Astrocyte (in vitro differentiated cells and primary cell): ENCODE measurements at regions not wholly inside any gene's neighbourhood (a gene's known extent, or its start where the extent isn't known, plus 50 kb on each side); places are given as distances from the start of the nearest gene placed in this dataset.

Experiments used
- DNase-seq: peaks from one replicate; pipeline ENCODE4 v3.0.0-alpha.2; 2010; ENCODE audit warnings: low read depth
- FAIRE-seq: peaks from 2 replicates; lab custom pipeline; 2011; peaks lifted over from hg19 to GRCh38; lab: Jason Lieb, UNC
- H2AFZ ChIP-seq: 2 replicates; pipeline ENCODE4 v1.6.0; 2012; ENCODE audit warnings: low read depth, low read length, inconsistent platforms
- H3K27ac ChIP-seq: 2 replicates; pipeline ENCODE4 v1.5.1; 2011; ENCODE audit warnings: low read depth, low read length, inconsistent platforms
- H3K27me3 ChIP-seq: 2 replicates; pipeline ENCODE4 v1.6.0; 2011; ENCODE audit warnings: low read length, inconsistent platforms; ENCODE audit not compliant: insufficient read depth
- H3K36me3 ChIP-seq: 2 replicates; pipeline ENCODE4 v1.5.1; 2011; ENCODE audit warnings: low read length, inconsistent platforms; ENCODE audit not compliant: insufficient read depth
- H3K4me1 ChIP-seq: 2 replicates; pipeline ENCODE4 v1.5.1; 2011; ENCODE audit warnings: low read length, inconsistent platforms; ENCODE audit not compliant: insufficient read depth
- H3K4me2 ChIP-seq: 2 replicates; pipeline ENCODE4 v1.6.0; 2012; ENCODE audit warnings: low read length, inconsistent platforms
- H3K4me3 ChIP-seq: 2 replicates; pipeline ENCODE4 v1.5.1; 2011; ENCODE audit warnings: low read depth, mild to moderate bottlenecking, low read length, inconsistent platforms; ENCODE audit not compliant: insufficient read depth
- H3K79me2 ChIP-seq: 2 replicates; pipeline ENCODE4 v1.6.0; 2012; ENCODE audit warnings: mild to moderate bottlenecking, low read length, inconsistent platforms; ENCODE audit not compliant: insufficient read depth
- H3K9ac ChIP-seq: 2 replicates; pipeline ENCODE4 v1.6.0; 2012; ENCODE audit warnings: mild to moderate bottlenecking, low read length, inconsistent platforms
- H3K9me3 ChIP-seq: 2 replicates; pipeline ENCODE4 v1.5.1; 2012; ENCODE audit warnings: low read depth, mild to moderate bottlenecking, low read length, inconsistent platforms; ENCODE audit not compliant: insufficient read depth
- H4K20me1 ChIP-seq: 2 replicates; pipeline ENCODE4 v1.6.0; 2012; ENCODE audit warnings: low read length, inconsistent platforms; ENCODE audit not compliant: insufficient read depth
- H3K27ac Mint-ChIP-seq: one replicate; pipeline ENCODE4 v1.8.0; 2021; ENCODE audit warnings: mild to moderate bottlenecking, mixed read lengths; ENCODE audit not compliant: unreplicated experiment
- H3K27me3 Mint-ChIP-seq: one replicate; pipeline ENCODE4 v1.8.0; 2021; ENCODE audit warnings: low read depth, mixed read lengths; ENCODE audit not compliant: unreplicated experiment
- H3K36me3 Mint-ChIP-seq: one replicate; pipeline ENCODE4 v1.8.0; 2021; ENCODE audit warnings: low read depth, mixed read lengths; ENCODE audit not compliant: unreplicated experiment
- H3K4me1 Mint-ChIP-seq: one replicate; pipeline ENCODE4 v1.8.0; 2021; ENCODE audit warnings: low read depth, mixed read lengths; ENCODE audit not compliant: unreplicated experiment
- H3K4me3 Mint-ChIP-seq: one replicate; pipeline ENCODE4 v1.8.0; 2021; ENCODE audit warnings: mild to moderate bottlenecking, moderate library complexity, mixed read lengths; ENCODE audit not compliant: unreplicated experiment
- H3K9me3 Mint-ChIP-seq: one replicate; pipeline ENCODE4 v1.8.0; 2021; ENCODE audit warnings: mild to moderate bottlenecking, mixed read lengths; ENCODE audit not compliant: unreplicated experiment
- EZH2 ChIP-seq: IDR thresholded peaks from 2 replicates; pipeline ENCODE4 v1.6.1; 2012; ENCODE audit warnings: mild to moderate bottlenecking, low read length, inconsistent platforms; ENCODE audit not compliant: insufficient read depth
- TF ChIP-seq, protein P1 (sequence below): IDR thresholded peaks from 2 replicates; pipeline ENCODE4 v1.5.1; 2011; ENCODE audit warnings: low read depth, mild to moderate bottlenecking, inconsistent platforms, low read length, moderate library complexity; ENCODE audit not compliant: insufficient read depth

DNA sequence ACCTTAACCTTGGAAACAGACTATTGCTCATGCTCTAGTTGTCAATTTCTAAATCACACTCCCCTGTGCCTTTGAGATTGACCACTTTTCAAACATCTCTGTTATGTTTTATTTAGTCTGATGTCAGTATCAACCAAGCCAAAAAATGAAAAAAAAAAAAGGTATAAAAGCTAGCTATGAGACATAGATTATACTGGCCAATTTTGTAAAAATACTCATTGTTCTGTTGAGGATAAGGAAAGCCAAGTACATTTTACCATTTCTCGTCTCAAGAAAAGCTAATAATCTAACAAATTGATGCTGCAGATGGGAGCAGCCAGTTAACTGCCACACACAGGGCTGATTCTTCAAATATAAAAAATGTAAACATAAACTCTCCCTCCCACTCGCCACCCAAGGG, 572.6 kb upstream of the KLF12 start:
- no peaks in the 10 kb centered on the region for H3K4me1 ChIP-seq
- no peak overlapping the region for H3K4me3 ChIP-seq
- no peaks in the 10 kb centered on the region for H3K36me3 ChIP-seq
- H3K4me3 Mint-ChIP-seq = no peak overlapping the region
- H3K36me3 Mint-ChIP-seq = no peaks in the 10 kb centered on the region
- no peaks in the 10 kb centered on the region for H3K27me3 ChIP-seq
- no peaks in the 10 kb centered on the region for H3K27me3 Mint-ChIP-seq
- H3K9me3 ChIP-seq = no peaks in the 10 kb centered on the region
- DNase-seq (no peak), FAIRE-seq (no peak)
- H3K9me3 Mint-ChIP-seq = no peaks in the 10 kb centered on the region
- no peaks in the 10 kb centered on the region for H3K79me2 ChIP-seq
- no peak overlapping the region for H3K27ac ChIP-seq
- no peak overlapping the region for H2AFZ ChIP-seq
- no peak overlapping the region for H3K27ac Mint-ChIP-seq
- H4K20me1 ChIP-seq = no peaks in the 10 kb centered on the region
- no peaks in the 10 kb centered on the region for H3K4me1 Mint-ChIP-seq
- H3K9ac ChIP-seq = no peak overlapping the region
- H3K4me2 ChIP-seq = no peak overlapping the region
- TF ChIP-seq, protein P1, sequence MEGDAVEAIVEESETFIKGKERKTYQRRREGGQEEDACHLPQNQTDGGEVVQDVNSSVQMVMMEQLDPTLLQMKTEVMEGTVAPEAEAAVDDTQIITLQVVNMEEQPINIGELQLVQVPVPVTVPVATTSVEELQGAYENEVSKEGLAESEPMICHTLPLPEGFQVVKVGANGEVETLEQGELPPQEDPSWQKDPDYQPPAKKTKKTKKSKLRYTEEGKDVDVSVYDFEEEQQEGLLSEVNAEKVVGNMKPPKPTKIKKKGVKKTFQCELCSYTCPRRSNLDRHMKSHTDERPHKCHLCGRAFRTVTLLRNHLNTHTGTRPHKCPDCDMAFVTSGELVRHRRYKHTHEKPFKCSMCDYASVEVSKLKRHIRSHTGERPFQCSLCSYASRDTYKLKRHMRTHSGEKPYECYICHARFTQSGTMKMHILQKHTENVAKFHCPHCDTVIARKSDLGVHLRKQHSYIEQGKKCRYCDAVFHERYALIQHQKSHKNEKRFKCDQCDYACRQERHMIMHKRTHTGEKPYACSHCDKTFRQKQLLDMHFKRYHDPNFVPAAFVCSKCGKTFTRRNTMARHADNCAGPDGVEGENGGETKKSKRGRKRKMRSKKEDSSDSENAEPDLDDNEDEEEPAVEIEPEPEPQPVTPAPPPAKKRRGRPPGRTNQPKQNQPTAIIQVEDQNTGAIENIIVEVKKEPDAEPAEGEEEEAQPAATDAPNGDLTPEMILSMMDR = no peak
- TF ChIP-seq EZH2 = no peak

DNA sequence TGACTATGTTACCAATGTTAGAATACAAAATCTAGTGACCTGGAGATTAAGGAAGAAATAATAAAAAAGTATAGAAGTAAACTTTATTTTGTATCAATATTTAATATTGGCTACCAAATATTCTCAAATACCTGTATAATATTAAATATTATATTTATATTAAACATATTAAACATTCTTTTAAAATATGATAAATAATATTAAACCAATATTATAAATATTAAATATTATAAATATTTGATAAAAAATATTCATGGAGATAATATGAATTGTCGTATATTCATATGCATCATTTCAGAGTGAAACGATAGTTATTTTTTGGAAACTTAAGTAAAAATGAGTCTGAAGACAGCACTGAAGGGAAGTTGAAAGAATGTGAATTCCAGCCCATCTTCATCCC, 571.2 kb upstream of the KLF12 start:
- no peak for FAIRE-seq

DNA sequence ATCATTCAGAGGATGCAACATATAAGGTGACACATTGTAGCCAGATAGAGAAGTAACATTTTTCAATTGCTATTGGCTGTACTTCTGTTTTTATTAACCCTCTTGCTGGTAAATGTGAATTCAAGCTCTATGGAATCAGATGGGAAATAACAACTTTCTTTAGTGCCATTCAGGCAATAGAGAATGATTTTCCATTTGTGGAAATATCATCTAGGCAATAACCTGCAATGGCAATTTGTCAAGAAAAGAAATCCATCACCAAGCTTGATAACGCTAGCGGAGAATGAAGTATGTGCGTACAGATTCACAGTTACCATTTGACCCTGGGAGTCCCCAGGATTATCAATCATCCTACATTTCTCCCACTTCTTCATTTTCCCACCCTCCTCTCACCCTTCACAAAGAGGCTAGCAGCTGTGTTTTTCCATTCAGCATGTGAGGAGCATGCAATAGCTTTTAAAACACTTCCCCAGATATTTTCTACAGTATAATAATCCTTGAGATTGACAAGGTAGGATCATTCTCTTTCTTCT, 569.7 kb upstream of the KLF12 start:
- Histone ChIP-seq H4K20me1 (no peaks in the 10 kb centered on the region), H3K79me2 (no peaks in the 10 kb centered on the region), H3K4me1 (no peaks in the 10 kb centered on the region), H3K27ac (no peak overlapping the region), H3K9ac (no peak overlapping the region), H2AFZ (no peak overlapping the region), H3K27me3 (no peaks in the 10 kb centered on the region), H3K4me3 (no peak overlapping the region), H3K36me3 (no peaks in the 10 kb centered on the region), H3K9me3 (no peaks in the 10 kb centered on the region), H3K4me2 (no peak overlapping the region)
- H3K27ac Mint-ChIP-seq = no peak overlapping the region
- TF ChIP-seq, protein P1 = no peak
- no peak for TF ChIP-seq EZH2
- H3K27me3 Mint-ChIP-seq = no peaks in the 10 kb centered on the region
- no peaks in the 10 kb centered on the region for H3K9me3 Mint-ChIP-seq
- no peaks in the 10 kb centered on the region for H3K4me1 Mint-ChIP-seq
- FAIRE-seq = no peak
- no peak overlapping the region for H3K4me3 Mint-ChIP-seq
- no peaks in the 10 kb centered on the region for H3K36me3 Mint-ChIP-seq
- DNase-seq = no peak

More for the DNA sequence above, 571.2 kb upstream of the KLF12 start:
- no peak for TF ChIP-seq EZH2
- TF ChIP-seq, protein P1 = no peak
- Mint-ChIP-seq H3K27me3 (no peaks in the 10 kb centered on the region), H3K4me1 (no peaks in the 10 kb centered on the region), H3K4me3 (no peak overlapping the region), H3K9me3 (no peaks in the 10 kb centered on the region), H3K36me3 (no peaks in the 10 kb centered on the region), H3K27ac (no peak overlapping the region)
- H3K9ac ChIP-seq = no peak overlapping the region
- no peaks in the 10 kb centered on the region for H3K36me3 ChIP-seq
- no peaks in the 10 kb centered on the region for H3K27me3 ChIP-seq
- no peaks in the 10 kb centered on the region for H3K4me1 ChIP-seq
- H3K9me3 ChIP-seq = no peaks in the 10 kb centered on the region
- DNase-seq = no peak
- no peaks in the 10 kb centered on the region for H3K79me2 ChIP-seq
- no peaks in the 10 kb centered on the region for H4K20me1 ChIP-seq
- no peak overlapping the region for H3K4me3 ChIP-seq
- H2AFZ ChIP-seq = no peak overlapping the region
- H3K27ac ChIP-seq = no peak overlapping the region
- no peak overlapping the region for H3K4me2 ChIP-seq
